Breast epithelium (tissue), 3 donors: ENCODE measurements at regions not wholly inside any gene's neighbourhood (a gene's known extent, or its start where the extent isn't known, plus 50 kb on each side); places are given as distances from the start of the nearest gene placed in this dataset.

Source experiments
- POLR2A ChIP-seq: fragments of 450-650 bp; IDR thresholded peaks from one replicate; pipeline ENCODE4 v1.6.1; 2016; ENCODE audit warnings: antibody characterized with exemption, mild to moderate bottlenecking, moderate library complexity
- POLR2AphosphoS5 ChIP-seq, 3 donors: sonication (generic); formaldehyde crosslinking; IDR thresholded peaks; one replicate each; pipeline ENCODE4 v1.6.1; 2017; ENCODE audit warnings: antibody characterized with exemption in 3 of 3
- TF ChIP-seq, protein P1 (sequence below), 3 donors: fragments of 450-650 bp; IDR thresholded peaks; one replicate each; pipeline ENCODE4 v1.5.1; 2016 to 2017; ENCODE audit warnings: antibody characterized with exemption in 3 of 3, mild to moderate bottlenecking in 3 of 3, moderate library complexity in 3 of 3

DNA sequence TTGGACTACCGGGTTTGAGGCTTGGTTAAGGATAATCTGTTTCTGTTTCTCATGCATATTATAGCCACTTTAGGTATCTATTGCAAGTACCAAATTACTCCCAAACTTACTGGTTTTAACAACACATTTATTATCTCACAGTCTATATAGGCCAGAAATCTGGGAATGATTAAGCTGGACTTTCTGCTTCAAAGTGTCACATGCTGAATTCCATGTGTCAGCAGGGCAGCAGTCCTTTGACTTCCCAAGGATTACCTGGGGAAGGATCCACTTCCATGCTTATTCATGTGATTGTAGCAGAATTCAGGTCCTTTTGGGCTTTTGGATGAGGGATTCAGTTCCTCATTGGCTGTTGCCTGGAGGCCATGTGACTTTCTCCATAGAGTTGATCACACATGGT, 349.0 kb upstream of the TRAM1L1 start:
- TF ChIP-seq, protein P1, sequence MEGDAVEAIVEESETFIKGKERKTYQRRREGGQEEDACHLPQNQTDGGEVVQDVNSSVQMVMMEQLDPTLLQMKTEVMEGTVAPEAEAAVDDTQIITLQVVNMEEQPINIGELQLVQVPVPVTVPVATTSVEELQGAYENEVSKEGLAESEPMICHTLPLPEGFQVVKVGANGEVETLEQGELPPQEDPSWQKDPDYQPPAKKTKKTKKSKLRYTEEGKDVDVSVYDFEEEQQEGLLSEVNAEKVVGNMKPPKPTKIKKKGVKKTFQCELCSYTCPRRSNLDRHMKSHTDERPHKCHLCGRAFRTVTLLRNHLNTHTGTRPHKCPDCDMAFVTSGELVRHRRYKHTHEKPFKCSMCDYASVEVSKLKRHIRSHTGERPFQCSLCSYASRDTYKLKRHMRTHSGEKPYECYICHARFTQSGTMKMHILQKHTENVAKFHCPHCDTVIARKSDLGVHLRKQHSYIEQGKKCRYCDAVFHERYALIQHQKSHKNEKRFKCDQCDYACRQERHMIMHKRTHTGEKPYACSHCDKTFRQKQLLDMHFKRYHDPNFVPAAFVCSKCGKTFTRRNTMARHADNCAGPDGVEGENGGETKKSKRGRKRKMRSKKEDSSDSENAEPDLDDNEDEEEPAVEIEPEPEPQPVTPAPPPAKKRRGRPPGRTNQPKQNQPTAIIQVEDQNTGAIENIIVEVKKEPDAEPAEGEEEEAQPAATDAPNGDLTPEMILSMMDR (IDR thresholded peaks at IDR 0.05): no peak
- TF ChIP-seq POLR2AphosphoS5 (IDR thresholded peaks at IDR 0.05) (no peak), POLR2A (no peak)
